ENCODE measurements at regions not wholly inside any gene's neighbourhood (a gene's known extent, or its start where the extent isn't known, plus 50 kb on each side); places are given as distances from the start of the nearest gene placed in this dataset.

DNA sequence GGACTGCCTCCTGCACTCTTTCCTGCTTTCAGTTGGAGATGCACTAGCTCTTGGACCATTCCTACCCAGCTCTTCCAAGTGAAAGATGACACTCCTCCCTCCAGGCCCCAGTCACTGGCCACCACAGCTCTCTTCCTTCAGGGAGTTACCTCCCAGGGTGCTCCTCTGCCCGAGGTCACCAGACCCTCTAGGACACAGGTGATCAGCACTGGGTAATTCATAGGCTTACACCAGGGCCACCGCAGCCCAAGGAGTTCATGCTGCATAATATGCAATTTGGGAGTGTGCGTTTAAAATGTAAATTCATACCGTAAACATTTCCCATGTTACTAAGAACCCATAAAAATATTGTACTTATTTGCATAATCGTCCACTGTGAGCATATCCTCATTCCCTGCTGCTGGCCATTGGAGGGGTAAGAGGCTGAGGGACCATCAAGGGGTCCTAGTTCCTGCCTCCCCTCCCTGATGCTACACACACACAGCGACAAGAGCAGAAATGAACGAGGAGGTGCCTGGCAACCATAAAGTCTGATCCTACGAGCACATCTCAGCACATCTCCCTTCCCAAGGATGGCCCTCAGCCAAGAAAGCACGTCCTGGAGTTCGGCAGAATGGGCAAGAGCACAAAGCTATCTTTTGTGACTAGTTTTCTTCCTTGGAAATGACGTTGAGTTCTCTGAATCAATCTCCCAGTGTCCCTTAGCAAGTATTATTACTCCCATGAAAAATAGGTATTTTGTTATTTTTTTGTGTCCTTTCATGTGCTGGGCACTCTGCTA is 222.9 kb upstream of the RAB4A start:
- TF ChIP-seq, protein P1, sequence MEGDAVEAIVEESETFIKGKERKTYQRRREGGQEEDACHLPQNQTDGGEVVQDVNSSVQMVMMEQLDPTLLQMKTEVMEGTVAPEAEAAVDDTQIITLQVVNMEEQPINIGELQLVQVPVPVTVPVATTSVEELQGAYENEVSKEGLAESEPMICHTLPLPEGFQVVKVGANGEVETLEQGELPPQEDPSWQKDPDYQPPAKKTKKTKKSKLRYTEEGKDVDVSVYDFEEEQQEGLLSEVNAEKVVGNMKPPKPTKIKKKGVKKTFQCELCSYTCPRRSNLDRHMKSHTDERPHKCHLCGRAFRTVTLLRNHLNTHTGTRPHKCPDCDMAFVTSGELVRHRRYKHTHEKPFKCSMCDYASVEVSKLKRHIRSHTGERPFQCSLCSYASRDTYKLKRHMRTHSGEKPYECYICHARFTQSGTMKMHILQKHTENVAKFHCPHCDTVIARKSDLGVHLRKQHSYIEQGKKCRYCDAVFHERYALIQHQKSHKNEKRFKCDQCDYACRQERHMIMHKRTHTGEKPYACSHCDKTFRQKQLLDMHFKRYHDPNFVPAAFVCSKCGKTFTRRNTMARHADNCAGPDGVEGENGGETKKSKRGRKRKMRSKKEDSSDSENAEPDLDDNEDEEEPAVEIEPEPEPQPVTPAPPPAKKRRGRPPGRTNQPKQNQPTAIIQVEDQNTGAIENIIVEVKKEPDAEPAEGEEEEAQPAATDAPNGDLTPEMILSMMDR (IDR thresholded peaks at IDR 0.05): no peak
- no peak for TF ChIP-seq POLR2A (IDR thresholded peaks at IDR 0.05)

All from right lobe of liver (tissue), 4 donors.